Activated CD8-positive, alpha-beta T cell treated with anti-CD3 and anti-CD28 coated beads, Interleukin-2, amount 10 ng/mL, durations not matched to agents 7 days and 5 days (primary cell): ENCODE measurements at regions not wholly inside any gene's neighbourhood (a gene's known extent, or its start where the extent isn't known, plus 50 kb on each side); places are given as distances from the start of the nearest gene placed in this dataset.
"Not testable (repeated sequence)": the region's sequence is repeated elsewhere in the genome, so short reads cannot be mapped to it uniquely, and the experiment has no call there.

ENCODE experiments used
- ATAC-seq: fragments of 150-1000 bp; cut with Tn5 transposase; one replicate; pipeline ENCODE4 v1.10.0; 2021; ENCODE audit warnings: moderate library complexity
- CTCF ChIA-PET: fragments of 350-600 bp; sonication (Branson Sonifier 250); formaldehyde crosslinking; loops from one replicate; lab custom pipeline; 2021; ENCODE audit warnings: antibody characterized with exemption; lab: Charles Lee
- POLR2A ChIA-PET: fragments of 350-600 bp; sonication (Branson Sonifier 250); formaldehyde crosslinking; loops from one replicate; lab custom pipeline; 2021; ENCODE audit warnings: antibody characterized with exemption; lab: Charles Lee
- DNase-seq: peaks from one replicate; pipeline ENCODE4 v3.0.0-alpha.2; 2020
- H3K27ac Mint-ChIP-seq: one replicate; pipeline ENCODE4 v1.8.0; 2021; ENCODE audit warnings: mild to moderate bottlenecking, mixed read lengths
- H3K27me3 Mint-ChIP-seq: one replicate; pipeline ENCODE4 v1.8.0; 2021; ENCODE audit warnings: low read depth, mixed read lengths
- H3K36me3 Mint-ChIP-seq: one replicate; pipeline ENCODE4 v1.8.0; 2021; ENCODE audit warnings: low read depth, mixed read lengths
- H3K4me1 Mint-ChIP-seq: one replicate; pipeline ENCODE4 v1.8.0; 2021; ENCODE audit warnings: low read depth, mixed read lengths
- H3K4me3 Mint-ChIP-seq: one replicate; pipeline ENCODE4 v1.8.0; 2021; ENCODE audit warnings: mild to moderate bottlenecking, mixed read lengths
- H3K9me3 Mint-ChIP-seq: one replicate; pipeline ENCODE4 v1.8.0; 2022; ENCODE audit warnings: mixed read lengths; ENCODE audit not compliant: insufficient read depth

DNA sequence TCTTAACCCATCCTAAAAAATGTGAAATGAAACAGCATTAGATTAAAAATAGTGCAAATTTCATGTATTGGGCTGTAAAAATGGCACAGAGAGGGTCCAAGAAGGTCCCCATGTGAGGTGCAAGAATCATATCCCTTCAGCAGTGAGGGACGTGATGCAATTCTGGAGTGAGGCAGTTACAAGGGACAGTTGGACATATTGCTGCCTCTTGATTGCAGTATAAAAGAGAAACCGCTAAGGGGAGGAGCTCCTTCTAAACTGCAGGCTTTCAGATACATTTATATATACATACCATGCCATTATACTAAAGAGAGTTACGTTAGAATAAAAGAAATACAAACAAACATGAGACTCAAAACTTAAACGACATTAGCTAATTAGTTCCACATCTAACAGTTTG, 304.2 kb upstream of the CTNNB1 start:
- POLR2A ChIA-PET = no interaction called here
- H3K4me3 Mint-ChIP-seq = no peak overlapping the region

DNA sequence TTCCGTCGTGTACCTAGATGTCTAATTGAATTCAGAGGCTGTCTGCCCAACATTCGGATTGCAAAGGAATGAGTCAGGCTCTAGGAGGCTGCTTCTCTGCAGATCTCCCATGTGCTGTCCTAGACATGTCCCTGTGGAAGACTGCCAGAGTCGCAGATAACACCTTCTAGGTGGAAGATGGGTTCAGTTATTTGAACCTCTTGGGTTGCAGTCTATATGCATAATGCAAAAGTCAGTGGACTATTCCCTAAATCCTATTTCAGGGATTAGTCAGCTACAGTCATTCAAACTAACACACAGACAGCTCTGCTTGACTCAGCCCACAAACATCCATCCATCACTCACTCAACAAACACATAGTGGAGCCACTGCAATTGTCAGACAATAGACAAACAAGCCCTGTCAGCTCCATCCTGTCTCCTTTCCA, 300.0 kb upstream of the CTNNB1 start:
- CTCF ChIA-PET = no interaction called here

More for the DNA sequence above, 304.2 kb upstream of the CTNNB1 start:
- no peak for DNase-seq
- CTCF ChIA-PET = interaction anchor here (0.8 kb wide), 1 partner anchor 42 kb away, joined by 3 read pairs; no protein-coding TSS in a partner anchor
- ATAC-seq = no peak
- Mint-ChIP-seq H3K4me1 (no peaks in the 10 kb centered on the region), H3K9me3 (no peaks in the 10 kb centered on the region), H3K36me3 (no peaks in the 10 kb centered on the region), H3K27me3 (no peaks in the 10 kb centered on the region), H3K27ac (no peak overlapping the region)

DNA sequence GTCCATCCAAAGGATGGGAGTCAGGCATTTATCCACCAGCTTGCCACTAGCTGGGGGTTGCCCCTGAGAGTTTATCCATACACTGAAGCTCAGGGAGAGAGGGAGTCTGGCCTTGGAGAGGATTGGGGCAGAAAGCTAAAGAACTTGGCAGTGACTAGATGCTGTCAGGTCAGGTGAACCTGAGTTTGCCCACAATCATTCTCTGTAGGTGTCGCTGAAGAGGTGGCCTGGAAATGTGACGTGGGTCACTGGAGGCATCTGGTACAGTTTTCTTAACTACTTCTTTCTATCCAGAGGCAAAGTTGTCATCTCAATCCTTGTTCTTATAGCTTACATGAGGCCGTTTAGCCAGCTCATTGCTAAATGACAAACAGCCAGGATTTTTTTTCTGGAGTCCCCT, 298.0 kb upstream of the CTNNB1 start:
- ChIA-PET POLR2A (no interaction called here), CTCF (no interaction called here)
- no peak for DNase-seq
- Mint-ChIP-seq H3K27me3 (peaks cover 4% of the 10 kb centered on the region), H3K27ac (no peak overlapping the region), H3K4me3 (no peak overlapping the region), H3K9me3 (no peaks in the 10 kb centered on the region), H3K36me3 (no peaks in the 10 kb centered on the region), H3K4me1 (no peaks in the 10 kb centered on the region)
- no peak for ATAC-seq

More for the DNA sequence above, 300.0 kb upstream of the CTNNB1 start:
- DNase-seq (no peak), ATAC-seq (no peak)
- Mint-ChIP-seq H3K36me3 (no peaks in the 10 kb centered on the region), H3K27ac (no peak overlapping the region), H3K9me3 (no peaks in the 10 kb centered on the region), H3K27me3 (peaks cover 4% of the 10 kb centered on the region), H3K4me1 (no peaks in the 10 kb centered on the region), H3K4me3 (no peak overlapping the region)
- POLR2A ChIA-PET = no interaction called here

DNA sequence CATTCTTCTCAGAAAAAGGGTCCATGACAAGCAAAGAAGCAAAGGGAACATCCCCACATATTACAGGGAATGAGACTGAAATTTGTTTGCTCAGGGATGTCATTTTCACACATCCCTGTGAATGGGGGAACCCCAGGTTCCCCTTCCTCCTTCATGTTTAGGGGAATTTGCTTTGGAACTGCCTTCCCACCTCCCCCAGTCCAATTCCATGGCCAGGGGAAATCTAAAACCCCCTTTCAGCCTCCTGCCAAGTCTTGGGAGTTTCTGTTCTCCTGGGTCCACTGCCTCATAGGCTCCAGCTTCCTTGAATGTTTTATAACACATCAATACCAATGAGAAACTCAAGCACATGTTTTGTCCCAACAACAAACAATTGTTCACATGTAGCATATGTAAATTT, 297.5 kb upstream of the CTNNB1 start:
- ChIA-PET POLR2A (no interaction called here), CTCF (no interaction called here)
- Mint-ChIP-seq H3K4me1 (no peaks in the 10 kb centered on the region), H3K9me3 (no peaks in the 10 kb centered on the region), H3K27ac (no peak overlapping the region), H3K27me3 (peaks cover 4% of the 10 kb centered on the region), H3K4me3 (no peak overlapping the region), H3K36me3 (no peaks in the 10 kb centered on the region)
- DNase-seq (no peak), ATAC-seq (no peak)

GRCh38 chr3:40907907-40908465, 291.3 kb upstream of the CTNNB1 start:
- H3K27ac Mint-ChIP-seq, ATAC-seq, H3K9me3 Mint-ChIP-seq, H3K27me3 Mint-ChIP-seq, CTCF ChIA-PET, POLR2A ChIA-PET, H3K4me3 Mint-ChIP-seq, DNase-seq, H3K4me1 Mint-ChIP-seq, H3K36me3 Mint-ChIP-seq: not testable (repeated sequence)

DNA sequence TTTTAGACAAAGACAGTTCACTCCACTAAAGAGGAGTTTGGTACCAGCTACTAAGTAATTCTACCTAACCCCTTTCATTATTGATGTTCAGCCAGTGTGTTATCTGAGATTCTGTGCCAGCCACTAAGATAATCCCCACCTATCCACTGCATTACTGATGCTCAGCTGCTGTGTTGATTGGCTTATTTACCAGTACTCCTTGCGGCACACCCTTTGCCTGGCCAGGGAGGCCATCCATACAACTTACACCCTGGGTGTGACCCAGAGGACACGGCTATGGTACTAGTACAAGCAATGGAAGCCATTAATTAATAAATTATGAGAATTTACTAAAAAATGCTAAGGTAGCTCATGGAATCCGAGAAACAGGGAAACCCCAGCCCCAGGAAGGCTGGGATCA, 290.7 kb upstream of the CTNNB1 start:
- H3K36me3 Mint-ChIP-seq = no peaks in the 10 kb centered on the region
- no peak for ATAC-seq
- no peak overlapping the region for H3K27ac Mint-ChIP-seq
- ChIA-PET CTCF (no interaction called here), POLR2A (no interaction called here)
- DNase-seq = no peak
- no peak overlapping the region for H3K4me3 Mint-ChIP-seq
- H3K9me3 Mint-ChIP-seq = no peaks in the 10 kb centered on the region
- peaks cover 2% of the 10 kb centered on the region for H3K27me3 Mint-ChIP-seq
- no peaks in the 10 kb centered on the region for H3K4me1 Mint-ChIP-seq

- no peak overlapping the region for H3K27ac Mint-ChIP-seq
These were observed 288.0 kb upstream of the CTNNB1 start for GRCh38 chr3:40911264-40911663.

DNA sequence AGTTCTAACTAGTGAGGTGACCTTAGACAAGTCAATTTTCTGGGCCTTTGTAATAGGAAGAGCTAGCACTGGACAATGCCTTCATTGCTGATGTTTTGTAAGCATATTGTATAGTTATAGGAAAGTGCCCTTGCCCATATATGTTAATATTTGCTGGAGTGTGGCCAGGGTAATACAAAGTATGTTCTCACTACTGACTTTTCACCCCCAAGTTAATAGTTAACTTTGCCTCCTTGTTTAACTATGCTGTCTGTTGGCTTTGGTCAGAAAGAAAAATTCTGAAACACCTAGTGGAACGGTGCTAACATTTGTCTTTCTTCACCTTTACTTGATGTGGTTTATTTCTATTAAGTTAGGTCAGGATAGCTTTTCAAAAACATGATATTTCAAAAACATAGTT, 287.4 kb upstream of the CTNNB1 start:
- CTCF ChIA-PET = no interaction called here
- ATAC-seq = no peak
- H3K4me1 Mint-ChIP-seq = no peaks in the 10 kb centered on the region
- H3K9me3 Mint-ChIP-seq = no peaks in the 10 kb centered on the region
- H3K27me3 Mint-ChIP-seq = peaks cover 2% of the 10 kb centered on the region
- H3K27ac Mint-ChIP-seq = no peak overlapping the region
- DNase-seq = no peak
- no peaks in the 10 kb centered on the region for H3K36me3 Mint-ChIP-seq
- POLR2A ChIA-PET = no interaction called here
- H3K4me3 Mint-ChIP-seq = no peak overlapping the region

More at GRCh38 chr3:40911264-40911663, 288.0 kb upstream of the CTNNB1 start:
- Mint-ChIP-seq H3K9me3 (no peaks in the 10 kb centered on the region), H3K4me1 (no peaks in the 10 kb centered on the region), H3K36me3 (no peaks in the 10 kb centered on the region), H3K4me3 (no peak overlapping the region), H3K27me3 (peaks cover 2% of the 10 kb centered on the region)
- DNase-seq (no peak), ATAC-seq (no peak)
- POLR2A ChIA-PET = no interaction called here
- CTCF ChIA-PET = no interaction called here

GRCh38 chr3:40912461-40912860, 286.8 kb upstream of the CTNNB1 start:
- Mint-ChIP-seq H3K27me3 (peaks cover 2% of the 10 kb centered on the region), H3K27ac (no peak overlapping the region), H3K4me3 (no peak overlapping the region), H3K36me3 (no peaks in the 10 kb centered on the region), H3K4me1 (no peaks in the 10 kb centered on the region), H3K9me3 (no peaks in the 10 kb centered on the region)
- ATAC-seq (no peak), DNase-seq (no peak)
- ChIA-PET CTCF (no interaction called here), POLR2A (no interaction called here)

- ChIA-PET CTCF (no interaction called here), POLR2A (no interaction called here)
- Mint-ChIP-seq H3K4me3 (no peak overlapping the region), H3K9me3 (no peaks in the 10 kb centered on the region), H3K27ac (no peak overlapping the region), H3K4me1 (no peaks in the 10 kb centered on the region), H3K27me3 (peaks cover 2% of the 10 kb centered on the region), H3K36me3 (no peaks in the 10 kb centered on the region)
- no peak for DNase-seq
- ATAC-seq = no peak
These were observed 286.1 kb upstream of the CTNNB1 start for GRCh38 chr3:40913192-40913591.

- no peak overlapping the region for H3K4me3 Mint-ChIP-seq
- POLR2A ChIA-PET = no interaction called here
- H3K9me3 Mint-ChIP-seq = no peaks in the 10 kb centered on the region
- CTCF ChIA-PET = no interaction called here
- ATAC-seq (no peak), DNase-seq (no peak)
- H3K27ac Mint-ChIP-seq = no peak overlapping the region
- no peaks in the 10 kb centered on the region for H3K36me3 Mint-ChIP-seq
- H3K4me1 Mint-ChIP-seq = no peaks in the 10 kb centered on the region
- peaks cover 2% of the 10 kb centered on the region for H3K27me3 Mint-ChIP-seq
These were observed 285.7 kb upstream of the CTNNB1 start for GRCh38 chr3:40913641-40914040.

- CTCF ChIA-PET = no interaction called here
- H3K4me3 Mint-ChIP-seq = no peak overlapping the region
- ATAC-seq = no peak
- H3K9me3 Mint-ChIP-seq = no peaks in the 10 kb centered on the region
- H3K27ac Mint-ChIP-seq = no peak overlapping the region
- POLR2A ChIA-PET = no interaction called here
- H3K4me1 Mint-ChIP-seq = no peaks in the 10 kb centered on the region
- peaks cover 2% of the 10 kb centered on the region for H3K27me3 Mint-ChIP-seq
- no peak for DNase-seq
- no peaks in the 10 kb centered on the region for H3K36me3 Mint-ChIP-seq
These were observed 284.8 kb upstream of the CTNNB1 start for GRCh38 chr3:40914475-40914874.

DNA sequence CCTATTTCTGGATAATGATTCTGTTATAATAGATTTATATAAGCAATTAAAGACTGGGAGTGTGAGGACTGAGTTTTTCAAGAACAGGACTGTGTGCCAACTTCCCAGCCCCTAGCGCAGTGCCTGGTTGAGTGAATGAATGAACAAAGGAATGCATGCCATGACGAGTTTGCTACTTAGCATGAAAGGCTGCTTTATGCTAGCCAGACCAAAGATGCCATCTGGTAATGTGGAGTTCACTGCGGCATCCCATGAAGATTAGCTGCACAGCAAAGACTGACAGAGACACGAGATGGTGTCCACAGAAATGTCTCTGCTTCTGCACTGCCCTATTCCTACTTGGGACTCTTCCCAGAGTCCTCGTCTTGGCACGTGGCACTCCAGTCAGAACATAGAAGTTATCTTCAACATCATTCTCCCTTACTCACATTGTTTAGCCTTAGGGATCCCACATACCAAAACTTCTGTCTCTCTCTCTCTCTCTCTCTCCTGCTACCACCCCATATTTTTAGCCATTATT, 283.9 kb upstream of the CTNNB1 start:
- Mint-ChIP-seq H3K36me3 (no peaks in the 10 kb centered on the region), H3K9me3 (no peaks in the 10 kb centered on the region), H3K4me3 (no peak overlapping the region), H3K4me1 (no peaks in the 10 kb centered on the region), H3K27ac (no peak overlapping the region), H3K27me3 (peaks cover 2% of the 10 kb centered on the region)
- ATAC-seq (no peak), DNase-seq (no peak)
- ChIA-PET POLR2A (no interaction called here), CTCF (no interaction called here)
